Stimulated activated CD8-positive, alpha-beta memory T cell treated with anti-CD3 and anti-CD28 coated beads, Interleukin-15, amount 100 ng/mL, for 4 hours (primary cell): ENCODE measurements at regions not wholly inside any gene's neighbourhood (a gene's known extent, or its start where the extent isn't known, plus 50 kb on each side); places are given as distances from the start of the nearest gene placed in this dataset.

Experiments used
- DNase-seq, 2 donors: peaks; one replicate each; pipeline ENCODE4 v3.0.0-alpha.2; 2020; ENCODE audit warnings: low read depth in 2 of 2

- no peak for DNase-seq
These were observed 402.3 kb upstream of the ADAMTSL1 start for GRCh38 chr9:18071651-18072060.

- DNase-seq: no peak
These were observed 401.0 kb upstream of the ADAMTSL1 start for GRCh38 chr9:18073002-18073401.

GRCh38 chr9:18074041-18074440, 399.9 kb upstream of the ADAMTSL1 start:
- no peak for DNase-seq

GRCh38 chr9:18075253-18075952, 398.6 kb upstream of the ADAMTSL1 start:
- no peak for DNase-seq

GRCh38 chr9:18077941-18078678, 395.8 kb upstream of the ADAMTSL1 start:
- no peak for DNase-seq

- DNase-seq: no peak
These were observed 381.8 kb upstream of the ADAMTSL1 start for GRCh38 chr9:18092138-18092537.

- DNase-seq: no peak
These were observed 367.9 kb upstream of the ADAMTSL1 start for GRCh38 chr9:18106006-18106560.

- DNase-seq: no peak
These were observed 364.3 kb upstream of the ADAMTSL1 start for GRCh38 chr9:18109675-18110074.

- no peak for DNase-seq
These were observed 362.8 kb upstream of the ADAMTSL1 start for GRCh38 chr9:18111146-18111545.

GRCh38 chr9:18114559-18115475, 359.1 kb upstream of the ADAMTSL1 start:
- DNase-seq: no peak

- DNase-seq: no peak
These were observed 355.7 kb upstream of the ADAMTSL1 start for GRCh38 chr9:18118268-18118667.

GRCh38 chr9:18122171-18122570, 351.8 kb upstream of the ADAMTSL1 start:
- no peak for DNase-seq

- no peak for DNase-seq
These were observed 349.2 kb upstream of the ADAMTSL1 start for GRCh38 chr9:18124760-18125159.

GRCh38 chr9:18126831-18127498, 347.0 kb upstream of the ADAMTSL1 start:
- DNase-seq: no peak

- no peak for DNase-seq
These were observed 346.5 kb upstream of the ADAMTSL1 start for GRCh38 chr9:18127499-18127875.

GRCh38 chr9:18129809-18130334, 344.1 kb upstream of the ADAMTSL1 start:
- DNase-seq: no peak

- DNase-seq: no peak
These were observed 337.5 kb upstream of the ADAMTSL1 start for GRCh38 chr9:18136354-18136994.

GRCh38 chr9:18137815-18138214, 336.1 kb upstream of the ADAMTSL1 start:
- no peak for DNase-seq

- DNase-seq: no peak
These were observed 335.3 kb upstream of the ADAMTSL1 start for GRCh38 chr9:18138656-18139055.

- no peak for DNase-seq
These were observed 332.3 kb upstream of the ADAMTSL1 start for GRCh38 chr9:18141681-18142080.
